ENCODE measurements at regions not wholly inside any gene's neighbourhood (a gene's known extent, or its start where the extent isn't known, plus 50 kb on each side); places are given as distances from the start of the nearest gene placed in this dataset.

GRCh38 chr7:17552952-17553351 is 254.5 kb downstream of the AHR start:
- Histone ChIP-seq H3K4me1 (ENCODE audit: low read length) (no peaks in the 10 kb centered on the region), H2AFZ (ENCODE audit: low read depth, low read length) (no peak overlapping the region), H3K79me2 (ENCODE audit: low read length) (no peaks in the 10 kb centered on the region), H3K36me3 (replicated peaks; ENCODE audit: low read depth, low read length) (no peaks in the 10 kb centered on the region), H3K27ac (ENCODE audit: low read length) (no peak overlapping the region), H3K4me2 (ENCODE audit: low read length) (no peak overlapping the region), H3K9ac (ENCODE audit: low read length) (no peak overlapping the region), H3K4me3 (ENCODE audit: low read length) (no peak overlapping the region), H3K27me3 (ENCODE audit: low read depth, low read length) (no peaks in the 10 kb centered on the region), H3K9me3 (ENCODE audit: insufficient read depth, low read length) (no peaks in the 10 kb centered on the region), H4K20me1 (ENCODE audit: insufficient read depth, low read length) (no peaks in the 10 kb centered on the region)
- TF ChIP-seq CTCF (IDR thresholded peaks at IDR 0.05; ENCODE audit: low read depth, low read length) (no peak), EZH2phosphoT487 (IDR thresholded peaks at IDR 0.05; ENCODE audit: low read depth) (no peak)

- no peaks in the 10 kb centered on the region for H3K27me3 ChIP-seq (ENCODE audit: low read depth, low read length)
- H3K27ac ChIP-seq (ENCODE audit: low read length) = no peak overlapping the region
- no peaks in the 10 kb centered on the region for H3K36me3 ChIP-seq (replicated peaks; ENCODE audit: low read depth, low read length)
- no peaks in the 10 kb centered on the region for H4K20me1 ChIP-seq (ENCODE audit: insufficient read depth, low read length)
- no peak overlapping the region for H3K4me2 ChIP-seq (ENCODE audit: low read length)
- H3K9me3 ChIP-seq (ENCODE audit: insufficient read depth, low read length) = no peaks in the 10 kb centered on the region
- no peak overlapping the region for H3K9ac ChIP-seq (ENCODE audit: low read length)
- no peak overlapping the region for H2AFZ ChIP-seq (ENCODE audit: low read depth, low read length)
- no peaks in the 10 kb centered on the region for H3K4me1 ChIP-seq (ENCODE audit: low read length)
- TF ChIP-seq CTCF (IDR thresholded peaks at IDR 0.05; ENCODE audit: low read depth, low read length) (no peak), EZH2phosphoT487 (IDR thresholded peaks at IDR 0.05; ENCODE audit: low read depth) (no peak)
- H3K4me3 ChIP-seq (ENCODE audit: low read length) = no peak overlapping the region
- H3K79me2 ChIP-seq (ENCODE audit: low read length) = no peaks in the 10 kb centered on the region
Observed at GRCh38 chr7:17554341-17555015, 256.0 kb downstream of the AHR start.

- Histone ChIP-seq H3K9ac (ENCODE audit: low read length) (no peak overlapping the region), H3K79me2 (ENCODE audit: low read length) (no peaks in the 10 kb centered on the region), H3K9me3 (ENCODE audit: insufficient read depth, low read length) (no peaks in the 10 kb centered on the region), H3K27ac (ENCODE audit: low read length) (no peak overlapping the region), H3K4me1 (ENCODE audit: low read length) (no peaks in the 10 kb centered on the region), H4K20me1 (ENCODE audit: insufficient read depth, low read length) (no peaks in the 10 kb centered on the region), H3K36me3 (replicated peaks; ENCODE audit: low read depth, low read length) (no peaks in the 10 kb centered on the region), H3K4me3 (ENCODE audit: low read length) (no peak overlapping the region), H2AFZ (ENCODE audit: low read depth, low read length) (no peak overlapping the region), H3K27me3 (ENCODE audit: low read depth, low read length) (no peaks in the 10 kb centered on the region), H3K4me2 (ENCODE audit: low read length) (no peak overlapping the region)
- TF ChIP-seq CTCF (IDR thresholded peaks at IDR 0.05; ENCODE audit: low read depth, low read length) (no peak), EZH2phosphoT487 (IDR thresholded peaks at IDR 0.05; ENCODE audit: low read depth) (no peak)
Observed at GRCh38 chr7:17556247-17556956, 257.9 kb downstream of the AHR start.

GRCh38 chr7:17557251-17557671 is 258.8 kb downstream of the AHR start:
- Histone ChIP-seq H3K4me2 (ENCODE audit: low read length) (no peak overlapping the region), H3K9ac (ENCODE audit: low read length) (no peak overlapping the region), H3K4me1 (ENCODE audit: low read length) (no peaks in the 10 kb centered on the region), H3K27me3 (ENCODE audit: low read depth, low read length) (no peaks in the 10 kb centered on the region), H3K36me3 (replicated peaks; ENCODE audit: low read depth, low read length) (no peaks in the 10 kb centered on the region), H3K27ac (ENCODE audit: low read length) (no peak overlapping the region), H3K4me3 (ENCODE audit: low read length) (no peak overlapping the region), H3K9me3 (ENCODE audit: insufficient read depth, low read length) (no peaks in the 10 kb centered on the region), H4K20me1 (ENCODE audit: insufficient read depth, low read length) (no peaks in the 10 kb centered on the region), H2AFZ (ENCODE audit: low read depth, low read length) (no peak overlapping the region), H3K79me2 (ENCODE audit: low read length) (no peaks in the 10 kb centered on the region)
- TF ChIP-seq EZH2phosphoT487 (IDR thresholded peaks at IDR 0.05; ENCODE audit: low read depth) (no peak), CTCF (IDR thresholded peaks at IDR 0.05; ENCODE audit: low read depth, low read length) (no peak)
